Activated gamma-delta T cell treated with anti-CD3 and anti-CD28 coated beads, Interleukin-2, amount 50 U/mL, for 16 hours (primary cell): ENCODE measurements at regions not wholly inside any gene's neighbourhood (a gene's known extent, or its start where the extent isn't known, plus 50 kb on each side); places are given as distances from the start of the nearest gene placed in this dataset.
"Not testable (repeated sequence)": the region's sequence is repeated elsewhere in the genome, so short reads cannot be mapped to it uniquely, and the experiment has no call there.

Experiments
- DNase-seq: peaks from one replicate; pipeline ENCODE4 v3.0.0-alpha.2; 2020; ENCODE audit warnings: low read depth

DNA sequence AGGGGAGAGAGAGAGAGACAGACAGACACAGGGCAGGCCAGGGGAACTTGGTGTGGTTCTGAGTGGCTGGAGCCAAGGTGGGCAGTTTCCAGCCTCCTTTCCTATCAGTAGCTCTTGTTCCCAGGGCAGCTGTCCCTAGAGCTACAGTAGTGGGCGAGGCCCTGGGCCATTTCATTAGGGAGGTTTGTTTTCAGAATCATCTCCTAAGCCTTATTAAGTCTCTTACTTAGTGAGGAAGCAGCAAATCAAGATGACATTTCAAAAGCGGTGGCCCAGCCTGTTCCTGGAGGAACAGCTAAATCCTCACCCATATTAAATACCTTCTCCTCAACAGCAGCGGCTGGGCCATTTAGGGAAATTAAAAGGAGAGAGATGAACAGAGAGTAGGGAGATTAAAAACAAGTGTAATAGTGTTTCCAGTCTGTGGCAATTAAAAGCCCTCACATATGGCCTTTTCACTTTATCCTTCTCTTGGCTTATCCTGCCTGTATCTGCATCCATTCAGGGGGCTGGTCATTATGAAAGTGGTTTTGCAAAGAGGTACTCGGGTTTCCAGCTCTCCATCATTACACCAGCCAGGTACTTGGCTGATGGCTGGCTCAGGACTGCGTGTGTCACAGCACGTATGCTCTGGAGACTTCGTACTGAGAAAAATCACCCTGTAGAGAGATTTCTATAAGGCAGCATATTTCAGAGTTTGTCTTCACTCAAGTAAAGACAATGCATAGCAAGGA, 91.9 kb upstream of the PRR23C start:
- no peak for DNase-seq

DNA sequence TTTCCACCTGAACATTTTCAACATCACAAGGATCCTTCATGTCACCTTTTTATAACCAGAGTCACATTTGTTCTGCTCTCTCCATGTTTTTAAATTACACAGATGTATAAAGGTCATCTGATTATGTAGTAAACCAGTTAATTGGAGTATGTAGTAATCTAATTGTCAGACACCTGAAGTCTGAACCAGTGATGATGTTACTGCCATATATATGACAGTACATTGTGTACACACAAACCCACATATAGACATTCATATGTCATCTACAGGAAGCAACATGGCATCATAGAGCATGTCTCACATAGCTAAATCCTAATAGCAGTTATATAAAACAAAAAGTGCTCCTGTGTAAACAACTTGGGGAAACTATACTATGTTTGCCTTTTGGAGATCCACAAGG, 95.9 kb upstream of the PRR23C start:
- DNase-seq = no peak

DNA sequence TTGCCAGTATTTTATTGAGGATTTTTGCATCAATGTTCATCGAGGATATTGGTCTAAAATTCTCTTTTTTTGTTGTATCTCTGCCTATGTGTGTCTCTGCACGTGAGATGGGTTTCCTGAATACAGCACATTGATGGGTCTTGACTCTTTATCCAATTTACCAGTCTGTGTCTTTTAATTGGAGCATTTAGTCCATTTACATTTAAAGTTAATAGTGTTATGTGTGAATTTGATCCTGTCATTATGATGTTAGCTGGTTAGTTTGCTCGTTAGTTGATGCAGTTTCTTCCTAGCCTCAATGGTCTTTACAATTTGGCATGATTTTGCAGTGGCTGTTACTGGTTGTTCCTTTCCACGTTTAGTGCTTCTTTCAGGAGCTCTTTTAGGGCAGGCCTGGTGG, 101.3 kb upstream of the PRR23C start:
- DNase-seq = not testable (repeated sequence)

GRCh38 chr3:139151530-139151929, 106.8 kb upstream of the PRR23C start:
- no peak for DNase-seq

GRCh38 chr3:139153434-139153833, 108.7 kb upstream of the PRR23C start:
- DNase-seq = not testable (repeated sequence)

GRCh38 chr3:139157161-139157932, 112.7 kb upstream of the PRR23C start:
- no peak for DNase-seq

DNA sequence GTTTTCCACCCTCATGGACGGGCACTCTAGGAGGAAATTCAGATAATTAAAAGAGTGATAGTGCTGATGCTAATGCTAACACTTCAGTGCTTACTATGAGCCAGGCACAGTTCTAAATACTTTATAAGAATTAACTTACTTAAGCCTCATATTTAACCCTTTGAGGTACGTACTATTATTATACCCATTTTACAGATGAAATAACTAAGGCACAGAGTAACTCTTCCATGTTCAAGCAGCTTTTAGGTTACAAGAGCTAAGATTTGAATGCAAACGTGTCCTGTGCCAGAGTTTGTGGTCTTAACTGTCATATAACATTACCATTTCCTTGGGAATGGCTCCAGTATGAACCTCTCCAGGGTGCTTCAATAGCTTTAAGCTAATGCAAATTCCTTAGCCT, 114.7 kb upstream of the PRR23C start:
- no peak for DNase-seq

DNA sequence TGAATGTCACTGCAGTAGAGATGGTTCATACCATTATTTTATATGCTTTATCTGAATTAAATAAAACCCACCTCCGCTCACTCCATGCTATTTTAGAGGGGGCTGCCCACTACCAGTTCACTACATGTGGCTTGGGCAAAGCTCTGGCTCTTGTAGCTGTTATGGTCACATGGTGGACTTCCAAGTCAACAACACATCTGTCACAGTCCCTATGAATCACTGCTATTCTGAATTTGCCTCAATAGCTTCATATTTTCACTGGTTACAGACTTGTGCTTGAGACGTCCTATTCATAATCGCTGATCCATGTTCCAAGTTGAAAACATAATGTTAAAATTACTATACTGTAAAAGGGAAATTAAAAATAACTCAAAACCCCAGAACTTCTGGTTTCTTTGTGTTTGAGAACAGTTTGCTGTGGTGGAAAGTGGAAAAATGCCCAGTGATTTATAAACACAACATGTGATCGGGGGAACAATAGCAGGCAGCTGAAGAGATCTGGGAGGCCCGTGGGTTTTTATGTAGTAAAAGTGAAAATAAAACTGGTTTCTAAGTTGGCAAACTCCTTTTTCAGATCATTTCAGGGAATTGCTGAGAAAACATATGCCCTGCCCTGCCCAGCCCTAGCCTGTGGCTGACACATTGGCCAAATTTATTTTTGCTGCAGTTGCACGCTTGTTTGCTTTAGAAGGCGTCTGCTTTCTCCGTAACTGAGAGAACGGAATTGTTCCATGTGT, 128.8 kb upstream of the PRR23C start:
- DNase-seq = no peak

GRCh38 chr3:139180489-139180888, 135.8 kb upstream of the PRR23C start:
- DNase-seq = no peak

DNA sequence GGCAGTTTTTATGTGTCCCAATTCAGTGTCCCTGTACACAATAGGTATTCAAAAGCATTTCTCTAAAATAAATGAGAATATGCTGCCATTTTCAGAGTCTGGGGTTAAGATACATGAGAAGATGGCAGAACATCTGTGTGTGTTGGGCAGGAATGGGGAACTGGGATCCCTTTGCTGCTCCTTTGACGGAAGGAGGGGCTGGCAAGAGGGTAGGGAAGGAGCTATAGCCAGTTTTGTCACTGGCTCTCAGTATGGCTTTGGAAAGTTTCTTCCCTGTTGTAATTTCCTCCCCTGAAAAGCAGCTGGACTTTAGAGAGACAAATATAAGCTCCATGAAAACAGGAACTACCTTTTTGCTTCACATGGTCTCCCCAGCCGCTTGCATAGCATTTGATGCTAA, 137.5 kb upstream of the PRR23C start:
- no peak for DNase-seq

GRCh38 chr3:139182598-139182997, 137.9 kb upstream of the PRR23C start:
- no peak for DNase-seq

DNA sequence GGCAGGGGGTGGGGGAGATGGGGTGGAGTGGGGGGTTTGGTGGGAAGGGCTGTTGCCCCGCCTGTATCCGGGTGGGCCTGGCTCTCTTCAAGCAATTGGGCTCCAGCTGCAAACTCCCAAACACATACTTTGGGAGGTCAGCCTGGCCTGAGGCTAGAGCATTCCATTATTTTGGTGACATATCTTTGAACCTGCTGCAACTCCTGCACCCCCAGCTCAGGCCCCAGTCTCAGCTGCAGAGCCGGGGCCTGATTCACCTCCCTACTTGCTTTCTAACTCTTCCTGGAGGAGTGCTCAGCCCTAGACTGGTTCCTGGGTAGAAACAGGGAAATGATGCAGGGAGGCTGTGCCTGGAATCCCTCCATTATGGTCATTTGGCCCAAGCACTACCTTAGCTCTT, 140.8 kb upstream of the PRR23C start:
- no peak for DNase-seq

DNA sequence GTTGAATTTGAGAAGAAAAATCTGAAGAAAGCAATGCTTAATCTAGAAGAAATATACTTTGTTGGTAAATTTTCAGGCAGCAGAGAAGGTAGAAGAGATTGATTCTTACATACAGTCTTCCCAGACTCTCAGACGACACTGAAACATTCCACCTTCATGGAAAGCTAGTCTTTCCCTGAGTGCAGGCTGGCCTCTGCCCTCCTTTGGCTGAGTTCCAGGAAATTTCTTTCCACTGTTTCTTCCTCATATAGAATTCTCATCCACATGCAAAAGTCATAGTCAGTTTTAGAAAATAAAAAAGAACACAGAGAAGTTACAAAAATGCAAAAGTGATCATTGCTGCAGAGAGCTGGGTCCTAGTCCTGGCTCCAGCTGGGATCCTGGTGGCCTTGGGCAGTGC, 142.5 kb upstream of the PRR23C start:
- DNase-seq = no peak

DNA sequence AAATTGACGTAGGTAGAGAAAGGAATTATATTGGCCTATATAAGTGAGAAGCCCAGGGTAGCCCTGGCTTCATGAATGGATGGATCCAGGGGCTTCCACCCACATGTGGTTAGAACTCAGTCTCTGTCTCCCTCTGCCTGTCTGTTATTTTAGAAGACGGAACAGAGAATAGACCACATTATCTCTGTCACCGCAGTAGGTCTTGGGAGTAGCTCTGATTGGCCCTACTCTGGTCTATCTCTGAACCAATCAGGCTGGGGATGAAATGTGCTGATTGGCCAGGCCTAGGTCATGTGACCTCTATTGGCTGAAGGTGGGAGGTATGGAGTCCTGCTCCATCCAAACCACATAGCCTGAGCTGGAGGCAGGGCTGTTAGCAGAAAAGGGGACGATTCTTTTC, 143.0 kb upstream of the PRR23C start:
- DNase-seq = no peak

- DNase-seq = no peak
These were observed 145.3 kb upstream of the PRR23C start for GRCh38 chr3:139189943-139190342.

GRCh38 chr3:139194421-139194820, 149.4 kb upstream of the MRPS22 start:
- DNase-seq = not testable (repeated sequence)

DNA sequence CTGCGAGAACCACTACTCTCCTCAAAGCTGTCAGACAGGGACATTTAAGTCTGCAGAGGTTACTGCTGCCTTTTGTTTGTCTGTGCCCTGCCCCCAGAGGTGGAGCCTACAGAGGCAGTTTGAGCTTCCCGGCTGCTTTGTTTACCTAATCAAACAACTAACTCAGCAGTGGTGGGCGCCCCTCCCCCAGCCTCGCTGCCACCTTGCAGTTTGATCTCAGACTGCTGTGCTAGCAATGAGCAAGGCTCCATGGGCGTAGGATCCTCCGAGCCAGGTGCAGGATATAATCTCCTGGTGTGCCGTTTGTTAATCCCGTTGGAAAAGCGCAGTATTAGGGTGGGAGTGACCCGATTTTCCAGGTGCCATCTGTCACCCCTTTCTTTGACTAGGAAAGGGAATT, 147.7 kb upstream of the MRPS22 start:
- DNase-seq = not testable (repeated sequence)

- no peak for DNase-seq
These were observed 146.6 kb upstream of the MRPS22 start for GRCh38 chr3:139197251-139197650.

GRCh38 chr3:139198186-139198585, 145.6 kb upstream of the MRPS22 start:
- DNase-seq = no peak

DNA sequence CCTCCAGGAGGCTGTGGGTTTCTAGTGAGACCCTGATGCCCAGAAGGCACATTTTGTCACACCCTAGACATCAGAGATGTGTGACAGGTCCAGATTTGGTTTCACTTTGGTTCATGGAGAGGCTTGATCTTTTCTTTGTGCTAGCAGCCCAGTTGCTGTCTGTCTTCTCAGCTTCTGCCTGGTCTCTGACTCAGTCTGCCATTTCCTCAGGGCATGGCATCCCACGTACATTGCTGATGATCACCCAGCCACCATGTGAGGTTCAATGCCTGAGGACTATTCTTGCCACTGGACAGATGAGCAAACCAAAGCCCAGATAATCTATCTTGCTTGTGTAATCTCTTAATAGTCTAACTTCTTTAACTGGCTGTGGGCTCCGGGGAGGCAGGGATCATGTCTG, 144.9 kb upstream of the MRPS22 start:
- no peak for DNase-seq

- DNase-seq = no peak
These were observed 144.3 kb upstream of the MRPS22 start for GRCh38 chr3:139199421-139200010.

- no peak for DNase-seq
These were observed 142.2 kb upstream of the MRPS22 start for GRCh38 chr3:139201446-139202225.
